HCEC 1CT (cell line): ENCODE measurements at regions not wholly inside any gene's neighbourhood (a gene's known extent, or its start where the extent isn't known, plus 50 kb on each side); places are given as distances from the start of the nearest gene placed in this dataset.
A peak's percentile ranks its signal among the peaks of the same experiment; 100 is the strongest.

Experiments used
- DNase-seq: peaks from one replicate; pipeline ENCODE4 v3.0.0-alpha.2; 2017

GRCh38 chr13:85864963-85865530 lies 65.8 kb upstream of the SLITRK6 start:
- DNase-seq: peak; percentile 43

GRCh38 chr13:85853901-85854663 lies 54.9 kb upstream of the SLITRK6 start:
- no peak for DNase-seq

GRCh38 chr13:85853161-85853894 lies 54.1 kb upstream of the SLITRK6 start:
- DNase-seq: no peak
